ENCODE measurements at regions not wholly inside any gene's neighbourhood (a gene's known extent, or its start where the extent isn't known, plus 50 kb on each side); places are given as distances from the start of the nearest gene placed in this dataset.

- no peak for TF ChIP-seq CTCF (IDR thresholded peaks at IDR 0.05; ENCODE audit: low read depth, low read length)
- no peak for TF ChIP-seq EZH2phosphoT487 (IDR thresholded peaks at IDR 0.05; ENCODE audit: low read depth)
- Histone ChIP-seq H3K79me2 (ENCODE audit: low read length) (no peaks in the 10 kb centered on the region), H2AFZ (ENCODE audit: low read depth, low read length) (no peak overlapping the region), H3K36me3 (replicated peaks; ENCODE audit: low read depth, low read length) (no peaks in the 10 kb centered on the region), H3K9ac (ENCODE audit: low read length) (no peak overlapping the region), H3K27me3 (ENCODE audit: low read depth, low read length) (no peaks in the 10 kb centered on the region), H4K20me1 (ENCODE audit: insufficient read depth, low read length) (no peaks in the 10 kb centered on the region), H3K4me2 (ENCODE audit: low read length) (no peak overlapping the region), H3K4me3 (ENCODE audit: low read length) (no peak overlapping the region), H3K27ac (ENCODE audit: low read length) (no peak overlapping the region), H3K9me3 (ENCODE audit: insufficient read depth, low read length) (no peaks in the 10 kb centered on the region), H3K4me1 (ENCODE audit: low read length) (no peaks in the 10 kb centered on the region)
Measured at GRCh38 chr9:13386935-13387733, 107.6 kb upstream of the MPDZ start.

- H2AFZ ChIP-seq (ENCODE audit: low read depth, low read length), result no peak overlapping the region
- no peak overlapping the region for H3K27ac ChIP-seq (ENCODE audit: low read length)
- H4K20me1 ChIP-seq (ENCODE audit: insufficient read depth, low read length), result no peaks in the 10 kb centered on the region
- no peak overlapping the region for H3K9ac ChIP-seq (ENCODE audit: low read length)
- TF ChIP-seq EZH2phosphoT487 (IDR thresholded peaks at IDR 0.05; ENCODE audit: low read depth), result no peak
- TF ChIP-seq CTCF (IDR thresholded peaks at IDR 0.05; ENCODE audit: low read depth, low read length), result no peak
- no peaks in the 10 kb centered on the region for H3K4me1 ChIP-seq (ENCODE audit: low read length)
- H3K36me3 ChIP-seq (replicated peaks; ENCODE audit: low read depth, low read length), result no peaks in the 10 kb centered on the region
- no peak overlapping the region for H3K4me3 ChIP-seq (ENCODE audit: low read length)
- H3K4me2 ChIP-seq (ENCODE audit: low read length), result no peak overlapping the region
- no peaks in the 10 kb centered on the region for H3K9me3 ChIP-seq (ENCODE audit: insufficient read depth, low read length)
- H3K27me3 ChIP-seq (ENCODE audit: low read depth, low read length), result no peaks in the 10 kb centered on the region
- H3K79me2 ChIP-seq (ENCODE audit: low read length), result no peaks in the 10 kb centered on the region
Measured at GRCh38 chr9:13386316-13386715, 106.8 kb upstream of the MPDZ start.

- H3K9me3 ChIP-seq (ENCODE audit: insufficient read depth, low read length), result no peaks in the 10 kb centered on the region
- no peak overlapping the region for H3K27ac ChIP-seq (ENCODE audit: low read length)
- no peaks in the 10 kb centered on the region for H3K27me3 ChIP-seq (ENCODE audit: low read depth, low read length)
Measured at GRCh38 chr9:13383855-13384254, 104.4 kb upstream of the MPDZ start.

GRCh38 chr9:13383216-13383615 is 103.7 kb upstream of the MPDZ start:
- Histone ChIP-seq H3K4me3 (ENCODE audit: low read length) (no peak overlapping the region), H3K4me2 (ENCODE audit: low read length) (no peak overlapping the region), H3K27ac (ENCODE audit: low read length) (no peak overlapping the region), H2AFZ (ENCODE audit: low read depth, low read length) (no peak overlapping the region), H3K36me3 (replicated peaks; ENCODE audit: low read depth, low read length) (no peaks in the 10 kb centered on the region), H3K9me3 (ENCODE audit: insufficient read depth, low read length) (no peaks in the 10 kb centered on the region), H4K20me1 (ENCODE audit: insufficient read depth, low read length) (no peaks in the 10 kb centered on the region), H3K27me3 (ENCODE audit: low read depth, low read length) (no peaks in the 10 kb centered on the region), H3K79me2 (ENCODE audit: low read length) (no peaks in the 10 kb centered on the region), H3K9ac (ENCODE audit: low read length) (no peak overlapping the region), H3K4me1 (ENCODE audit: low read length) (no peaks in the 10 kb centered on the region)
- TF ChIP-seq CTCF (IDR thresholded peaks at IDR 0.05; ENCODE audit: low read depth, low read length) (no peak), EZH2phosphoT487 (IDR thresholded peaks at IDR 0.05; ENCODE audit: low read depth) (no peak)

More at GRCh38 chr9:13383855-13384254, 104.4 kb upstream of the MPDZ start:
- Histone ChIP-seq H3K4me1 (ENCODE audit: low read length) (no peaks in the 10 kb centered on the region), H4K20me1 (ENCODE audit: insufficient read depth, low read length) (no peaks in the 10 kb centered on the region), H3K4me2 (ENCODE audit: low read length) (no peak overlapping the region), H3K79me2 (ENCODE audit: low read length) (no peaks in the 10 kb centered on the region), H3K4me3 (ENCODE audit: low read length) (no peak overlapping the region), H3K36me3 (replicated peaks; ENCODE audit: low read depth, low read length) (no peaks in the 10 kb centered on the region), H3K9ac (ENCODE audit: low read length) (no peak overlapping the region), H2AFZ (ENCODE audit: low read depth, low read length) (no peak overlapping the region)
- TF ChIP-seq EZH2phosphoT487 (IDR thresholded peaks at IDR 0.05; ENCODE audit: low read depth), result no peak
- no peak for TF ChIP-seq CTCF (IDR thresholded peaks at IDR 0.05; ENCODE audit: low read depth, low read length)

All from OCI-LY3 (cell line).